NT2/D1 (cell line): ENCODE measurements at regions not wholly inside any gene's neighbourhood (a gene's known extent, or its start where the extent isn't known, plus 50 kb on each side); places are given as distances from the start of the nearest gene placed in this dataset.

Experiments used
- SUZ12 ChIP-seq: IDR thresholded peaks from 2 replicates; pipeline ENCODE4 v1.6.1; 2011; ENCODE audit not compliant: insufficient read length, insufficient read depth; ENCODE audit errors: extremely low read depth
- YY1 ChIP-seq: IDR thresholded peaks from 2 replicates; pipeline ENCODE4 v1.6.1; 2011; ENCODE audit not compliant: insufficient read length, insufficient read depth
- ZNF274 ChIP-seq: IDR thresholded peaks from 2 replicates; pipeline ENCODE4 v1.6.1; 2011; ENCODE audit warnings: mild to moderate bottlenecking, low read depth, low read length

DNA sequence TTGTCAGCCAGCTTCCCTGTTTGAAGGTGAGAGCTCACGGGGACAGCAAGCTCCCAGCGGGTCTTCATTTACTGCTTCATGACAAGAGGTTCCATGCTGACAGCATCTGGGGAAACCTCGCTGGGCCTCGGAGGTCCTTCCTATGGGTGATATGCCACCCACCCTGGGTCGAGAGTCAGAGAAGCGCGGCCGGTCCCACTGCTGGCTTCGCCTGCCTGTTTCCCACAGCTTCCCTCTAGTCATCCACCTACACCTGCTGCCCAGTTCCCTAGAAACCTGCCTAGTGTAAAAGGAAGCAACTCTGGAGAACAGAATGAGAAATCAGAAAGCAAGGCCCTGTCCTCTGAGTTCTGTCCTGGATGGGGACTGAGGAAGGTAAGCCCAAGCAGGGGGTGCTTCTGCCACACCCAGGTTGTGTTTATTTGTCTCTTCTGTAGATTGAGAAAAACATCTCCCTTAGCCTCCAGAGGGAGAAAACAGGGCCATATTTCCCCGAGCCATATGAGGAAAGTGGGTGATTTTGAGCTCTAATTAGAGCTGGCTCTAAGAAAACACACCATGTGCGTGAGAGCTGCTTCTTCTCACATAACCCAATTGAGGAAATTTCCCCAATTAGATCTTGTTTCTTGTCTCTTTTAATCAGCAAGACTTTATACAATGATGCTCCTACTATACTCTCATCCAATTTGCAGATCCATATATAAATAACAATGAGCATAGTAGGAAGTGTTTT, 504.3 kb downstream of the IRS2 start:
- no peak for TF ChIP-seq ZNF274
- TF ChIP-seq YY1: no peak
- TF ChIP-seq SUZ12: no peak
